Endodermal cell (in vitro differentiated cells): ENCODE measurements at regions not wholly inside any gene's neighbourhood (a gene's known extent, or its start where the extent isn't known, plus 50 kb on each side); places are given as distances from the start of the nearest gene placed in this dataset.

Experiments used
- DNase-seq: peaks from one replicate; pipeline ENCODE4 v3.0.0-alpha.2; 2017
- H3K27ac ChIP-seq: 2 replicates; pipeline ENCODE4 v1.5.1; 2013; ENCODE audit warnings: mild to moderate bottlenecking, low read depth, low read length, moderate library complexity
- H3K27me3 ChIP-seq: 2 replicates; pipeline ENCODE4 v1.6.1; 2013; ENCODE audit warnings: mild to moderate bottlenecking, low read length, moderate library complexity; ENCODE audit not compliant: insufficient read depth, control insufficient read depth, poor library complexity, severe bottlenecking
- H3K36me3 ChIP-seq: 2 replicates; pipeline ENCODE4 v1.7.0; 2013; ENCODE audit warnings: mild to moderate bottlenecking, low read length, moderate library complexity; ENCODE audit not compliant: control insufficient read depth, insufficient read depth
- H3K4me1 ChIP-seq: one replicate; pipeline ENCODE4 v1.7.0; 2013; ENCODE audit warnings: low read length; ENCODE audit not compliant: control insufficient read depth, insufficient read depth
- H3K4me3 ChIP-seq: 2 replicates; pipeline ENCODE4 v1.5.1; 2013; ENCODE audit warnings: mild to moderate bottlenecking, low read length, moderate library complexity
- H3K9ac ChIP-seq: 2 replicates; pipeline ENCODE4 v1.6.1; 2013; ENCODE audit warnings: mild to moderate bottlenecking, low read length, moderate library complexity; ENCODE audit not compliant: poor library complexity, severe bottlenecking; ENCODE audit errors: extremely low read depth
- H3K9me3 ChIP-seq: 2 replicates; pipeline ENCODE4 v1.6.1; 2013; ENCODE audit warnings: mild to moderate bottlenecking, low read length, moderate library complexity; ENCODE audit not compliant: control insufficient read depth
- H3K27ac Mint-ChIP-seq: 2 replicates; pipeline ENCODE4 v1.8.0; 2020; ENCODE audit warnings: mixed read lengths
- H3K27me3 Mint-ChIP-seq: 2 replicates; pipeline ENCODE4 v1.8.0; 2021; ENCODE audit warnings: mild to moderate bottlenecking, mixed read lengths; ENCODE audit not compliant: insufficient read depth
- H3K36me3 Mint-ChIP-seq: 2 replicates; pipeline ENCODE4 v1.8.0; 2020; ENCODE audit warnings: low read depth, mixed read lengths
- H3K4me1 Mint-ChIP-seq: 2 replicates; pipeline ENCODE4 v1.8.0; 2020; ENCODE audit warnings: mixed read lengths
- H3K4me3 Mint-ChIP-seq: 2 replicates; pipeline ENCODE4 v1.8.0; 2020; ENCODE audit warnings: mild to moderate bottlenecking, moderate library complexity, mixed read lengths
- H3K9me3 Mint-ChIP-seq: 2 replicates; pipeline ENCODE4 v1.8.0; 2020; ENCODE audit warnings: mild to moderate bottlenecking, mixed read lengths
- WGBS, 2 experiments: methylation state at CpG; one replicate each; pipeline versions ENCODE4 v1.1.5 to v1.1.7; 2013; ENCODE audit warnings: missing lambda C conversion rate in 2 of 2, mixed read lengths in 1 of 2; ENCODE audit not compliant: insufficient coverage in 1 of 2, insufficient read length in 1 of 2; 5-methylcytosine and 5-hydroxymethylcytosine counted together
- TF ChIP-seq, protein P1 (sequence below): fragments of 200-600 bp; sonication (generic); conservative IDR thresholded peaks from 2 replicates; pipeline ENCODE4 v1.5.0; 2021; ENCODE audit warnings: antibody characterized with exemption, mild to moderate bottlenecking

DNA sequence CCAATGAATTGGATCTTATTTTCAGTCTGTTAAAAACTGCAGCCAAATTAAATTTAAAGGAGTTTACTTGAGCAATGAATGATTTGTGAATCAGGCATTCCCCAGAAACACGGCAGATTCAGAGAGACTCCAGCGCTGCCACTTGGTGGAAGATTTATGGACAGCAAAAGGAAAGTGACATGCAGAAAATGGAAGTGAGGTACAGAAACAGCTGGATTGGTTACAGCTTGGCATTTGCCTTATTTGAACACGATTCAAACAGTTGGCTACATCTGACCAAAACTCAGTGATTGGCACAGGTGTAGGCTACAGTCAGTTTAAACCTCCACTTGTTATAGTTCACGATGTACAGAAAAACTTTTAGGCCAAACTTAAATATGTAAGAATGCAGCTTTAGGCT is 257.6 kb upstream of the IMPG1 start:
- no peaks in the 10 kb centered on the region for H3K27me3 Mint-ChIP-seq
- Histone ChIP-seq H3K27me3 (no peaks in the 10 kb centered on the region), H3K4me3 (no peak overlapping the region), H3K4me1 (no peaks in the 10 kb centered on the region), H3K9ac (no peak overlapping the region), H3K36me3 (no peaks in the 10 kb centered on the region), H3K27ac (no peak overlapping the region), H3K9me3 (no peaks in the 10 kb centered on the region)
- no peak overlapping the region for H3K27ac Mint-ChIP-seq
- TF ChIP-seq, protein P1, sequence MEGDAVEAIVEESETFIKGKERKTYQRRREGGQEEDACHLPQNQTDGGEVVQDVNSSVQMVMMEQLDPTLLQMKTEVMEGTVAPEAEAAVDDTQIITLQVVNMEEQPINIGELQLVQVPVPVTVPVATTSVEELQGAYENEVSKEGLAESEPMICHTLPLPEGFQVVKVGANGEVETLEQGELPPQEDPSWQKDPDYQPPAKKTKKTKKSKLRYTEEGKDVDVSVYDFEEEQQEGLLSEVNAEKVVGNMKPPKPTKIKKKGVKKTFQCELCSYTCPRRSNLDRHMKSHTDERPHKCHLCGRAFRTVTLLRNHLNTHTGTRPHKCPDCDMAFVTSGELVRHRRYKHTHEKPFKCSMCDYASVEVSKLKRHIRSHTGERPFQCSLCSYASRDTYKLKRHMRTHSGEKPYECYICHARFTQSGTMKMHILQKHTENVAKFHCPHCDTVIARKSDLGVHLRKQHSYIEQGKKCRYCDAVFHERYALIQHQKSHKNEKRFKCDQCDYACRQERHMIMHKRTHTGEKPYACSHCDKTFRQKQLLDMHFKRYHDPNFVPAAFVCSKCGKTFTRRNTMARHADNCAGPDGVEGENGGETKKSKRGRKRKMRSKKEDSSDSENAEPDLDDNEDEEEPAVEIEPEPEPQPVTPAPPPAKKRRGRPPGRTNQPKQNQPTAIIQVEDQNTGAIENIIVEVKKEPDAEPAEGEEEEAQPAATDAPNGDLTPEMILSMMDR, result no peak
- no peaks in the 10 kb centered on the region for H3K4me1 Mint-ChIP-seq
- H3K4me3 Mint-ChIP-seq, result no peak overlapping the region
- 86 to 89% methylated on average over 4 of the region's 4 CpGs for WGBS, 2 experiments
- H3K9me3 Mint-ChIP-seq, result peaks cover 5% of the 10 kb centered on the region
- H3K36me3 Mint-ChIP-seq, result no peaks in the 10 kb centered on the region
- no peak for DNase-seq

DNA sequence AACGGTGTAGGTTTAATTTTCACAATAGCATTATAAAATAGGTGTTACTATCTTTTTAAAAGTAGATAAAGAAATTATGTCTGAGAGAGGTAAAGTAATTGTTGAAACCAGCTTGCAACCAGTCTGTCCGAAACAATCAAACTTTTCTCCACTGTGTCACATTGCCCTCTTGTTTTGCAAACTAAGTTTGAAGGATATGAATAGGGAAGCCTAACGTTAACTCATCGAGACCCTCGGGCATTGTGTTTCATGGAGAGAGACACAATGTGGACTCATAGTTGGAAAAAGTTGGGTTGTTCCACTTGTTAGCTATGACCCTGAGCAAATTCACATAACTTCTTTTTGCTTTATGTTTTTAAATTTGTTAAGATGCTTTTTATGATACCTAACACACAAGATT is 254.4 kb upstream of the IMPG1 start:
- Mint-ChIP-seq H3K9me3 (peaks cover 3% of the 10 kb centered on the region), H3K4me3 (no peak overlapping the region), H3K4me1 (no peaks in the 10 kb centered on the region), H3K36me3 (no peaks in the 10 kb centered on the region), H3K27me3 (no peaks in the 10 kb centered on the region), H3K27ac (no peak overlapping the region)
- 61 to 78% methylated on average over 3 to 4 of the region's 5 CpGs for WGBS, 2 experiments
- Histone ChIP-seq H3K9ac (no peak overlapping the region), H3K4me3 (no peak overlapping the region), H3K36me3 (no peaks in the 10 kb centered on the region), H3K9me3 (no peaks in the 10 kb centered on the region), H3K27ac (no peak overlapping the region), H3K27me3 (no peaks in the 10 kb centered on the region), H3K4me1 (no peaks in the 10 kb centered on the region)
- TF ChIP-seq, protein P1, result no peak
- DNase-seq, result no peak
